HG03066 (cell line): ENCODE measurements at regions not wholly inside any gene's neighbourhood (a gene's known extent, or its start where the extent isn't known, plus 50 kb on each side); places are given as distances from the start of the nearest gene placed in this dataset.

Experiments used
- ATAC-seq: cut with Tn5 transposase; IDR thresholded peaks from one replicate; pipeline ENCODE4 v1.9.1; 2021; ENCODE audit warnings: low read depth; ENCODE audit not compliant: unreplicated experiment

DNA sequence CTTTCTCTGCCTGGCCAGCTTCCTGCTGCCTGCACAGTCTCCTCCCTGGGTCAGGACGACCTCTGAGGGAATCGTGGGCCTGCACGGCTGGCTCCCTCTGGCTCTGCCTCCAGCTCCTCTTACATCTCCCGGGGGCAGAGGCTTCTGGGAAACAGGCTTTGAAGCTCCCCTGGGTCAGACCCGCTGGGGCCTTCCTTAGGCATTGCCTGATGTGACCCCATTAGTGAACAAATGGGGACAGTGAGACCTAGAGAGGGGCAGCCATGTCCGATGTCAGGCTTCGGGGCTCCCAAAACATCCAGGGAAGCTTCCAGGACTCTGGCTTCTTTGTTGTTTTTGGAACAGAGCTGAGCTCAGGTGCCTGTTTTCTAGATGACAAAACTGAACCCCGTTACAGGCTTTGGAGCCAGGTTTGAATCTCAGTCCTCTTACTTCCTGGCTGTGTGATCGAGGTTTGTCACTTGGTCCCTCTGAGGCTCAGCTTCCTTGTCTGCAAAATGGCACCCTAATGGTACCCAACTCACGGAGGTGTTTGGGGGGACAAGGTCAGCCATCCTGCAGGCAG is 94.3 kb downstream of the CEBPB start:
- ATAC-seq, result no peak

DNA sequence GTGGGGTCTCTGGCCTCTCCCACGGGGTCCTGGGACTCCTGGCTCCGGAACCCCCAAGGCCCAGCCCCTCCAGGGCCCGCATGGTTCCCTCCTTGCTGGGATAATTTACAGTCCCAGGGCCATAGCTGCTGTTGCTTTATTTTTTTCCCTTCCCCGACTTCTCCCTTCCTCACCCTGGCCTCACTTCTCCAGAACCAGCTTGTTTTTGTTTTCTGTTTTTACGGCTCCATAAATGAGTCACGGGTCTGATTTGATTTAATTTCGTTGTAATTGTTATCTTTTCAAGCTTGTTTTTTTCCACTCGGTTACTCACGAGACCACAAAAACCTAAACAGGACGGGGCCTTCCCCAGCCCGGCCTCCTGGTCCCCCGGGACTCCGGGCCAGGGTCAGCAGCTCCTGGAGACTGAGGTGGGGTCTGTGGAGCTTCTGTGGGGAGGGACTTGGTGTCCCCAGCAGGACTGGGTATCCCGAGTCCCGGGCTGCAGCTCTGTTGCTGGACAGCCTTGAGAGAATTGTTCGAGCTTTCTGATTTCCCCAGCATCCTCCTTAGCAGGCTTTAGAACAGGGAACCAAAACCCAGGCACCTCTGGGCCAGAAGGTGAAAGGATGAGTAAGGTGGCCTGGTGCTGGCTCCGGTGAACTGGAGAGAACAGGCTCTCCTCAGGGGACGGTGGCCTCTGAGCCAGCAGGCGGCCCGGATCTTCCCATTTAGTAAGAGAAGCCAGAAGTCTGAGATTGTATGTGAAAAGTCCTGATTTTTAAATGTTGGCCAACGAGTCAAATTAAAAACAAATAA is 94.9 kb downstream of the CEBPB start:
- no peak for ATAC-seq

DNA sequence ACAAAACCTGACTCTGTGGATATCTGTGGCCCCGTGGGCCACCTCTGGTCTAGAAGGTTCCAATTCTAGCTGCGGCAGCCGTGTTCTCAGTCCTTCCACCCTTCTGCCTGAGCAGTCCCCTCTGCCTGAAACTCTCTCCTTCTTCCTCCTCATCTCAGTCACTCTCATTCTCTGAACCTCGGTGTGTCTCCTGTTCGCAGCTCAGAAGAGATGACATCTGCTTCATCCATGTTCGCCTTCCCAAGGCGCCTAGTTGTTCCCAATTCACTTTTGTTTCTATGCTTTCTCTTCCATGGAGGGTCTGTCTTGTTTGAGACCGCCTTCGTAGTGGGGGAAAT is 95.5 kb downstream of the CEBPB start:
- ATAC-seq, result no peak

- ATAC-seq, result no peak
Observed at GRCh38 chr20:50286609-50287008, 96.0 kb downstream of the CEBPB start.

DNA sequence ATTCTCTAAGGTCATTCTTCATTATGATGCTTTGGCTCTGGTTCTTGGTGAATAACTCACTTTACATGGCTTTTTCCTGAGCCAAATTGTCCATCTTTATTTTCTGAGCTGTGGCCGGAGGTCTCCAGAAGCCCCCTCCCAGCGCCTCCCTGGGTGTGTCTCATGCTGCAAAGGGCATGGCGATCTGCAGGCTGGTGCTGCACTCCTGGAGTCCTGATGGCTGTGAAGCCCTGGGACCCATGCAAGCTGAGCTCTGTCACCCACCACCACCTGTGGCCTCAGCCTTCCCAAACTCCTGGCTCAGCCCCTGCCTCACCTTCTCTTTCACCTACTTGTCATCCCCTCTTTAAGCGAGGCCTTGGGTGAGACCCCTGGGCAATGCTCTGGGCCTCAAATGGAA is 96.9 kb downstream of the CEBPB start:
- no peak for ATAC-seq

GRCh38 chr20:50288128-50288623 is 97.5 kb downstream of the CEBPB start:
- no peak for ATAC-seq

- no peak for ATAC-seq
Observed at GRCh38 chr20:50289581-50289980, 99.0 kb downstream of the CEBPB start.

- no peak for ATAC-seq
Observed at GRCh38 chr20:50290112-50290511, 99.5 kb downstream of the CEBPB start.

GRCh38 chr20:50290808-50291207 is 100.2 kb downstream of the CEBPB start:
- no peak for ATAC-seq

- ATAC-seq, result no peak
Observed at GRCh38 chr20:50291254-50292078, 100.8 kb downstream of the CEBPB start.

GRCh38 chr20:50292079-50292590 is 101.5 kb downstream of the CEBPB start:
- ATAC-seq, result no peak

- ATAC-seq, result no peak
Observed at GRCh38 chr20:50292591-50293283, 102.1 kb downstream of the CEBPB start.

DNA sequence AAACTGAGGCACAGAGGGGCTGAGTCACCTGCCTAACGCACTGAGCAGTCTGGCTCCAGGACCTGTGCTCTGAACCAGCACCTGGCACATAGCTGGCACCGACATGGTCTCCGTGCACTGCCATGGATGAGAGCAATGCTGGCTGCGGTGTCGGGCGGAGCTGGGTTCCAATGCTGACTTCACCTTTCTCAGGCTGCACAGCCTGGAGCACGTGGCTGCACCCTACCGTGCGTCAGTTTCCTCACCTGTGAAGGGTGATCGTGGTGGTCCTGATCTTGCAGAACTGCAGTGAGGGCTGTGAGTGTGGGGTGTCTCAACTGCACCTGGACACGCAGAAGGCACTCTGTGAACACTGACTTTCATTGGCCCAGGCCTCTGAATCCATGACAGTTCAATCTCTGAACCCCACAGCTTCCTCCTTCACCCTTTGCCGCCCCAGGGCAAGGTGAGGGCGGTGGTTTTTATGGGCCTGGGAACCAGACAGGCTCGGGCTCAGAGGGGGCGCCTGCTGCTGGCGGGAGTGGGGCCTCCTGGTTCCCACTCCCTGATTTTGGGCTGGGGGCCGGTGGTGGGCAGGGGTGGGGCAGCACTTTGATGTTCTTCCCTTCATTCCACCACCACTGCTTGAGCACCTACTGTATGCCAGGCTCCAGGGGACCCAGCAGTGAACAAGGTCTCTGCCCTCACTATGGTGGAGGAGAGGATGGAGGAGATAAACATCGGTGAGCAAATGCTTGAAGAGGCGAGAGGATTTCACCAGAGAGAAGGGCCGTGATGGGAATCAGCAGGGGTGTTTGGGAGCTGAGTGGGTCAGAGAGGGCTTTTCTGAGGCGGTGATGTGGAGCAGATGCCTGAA is 102.9 kb downstream of the CEBPB start:
- ATAC-seq, result no peak

- no peak for ATAC-seq
Observed at GRCh38 chr20:50294164-50295088, 103.8 kb downstream of the CEBPB start.

DNA sequence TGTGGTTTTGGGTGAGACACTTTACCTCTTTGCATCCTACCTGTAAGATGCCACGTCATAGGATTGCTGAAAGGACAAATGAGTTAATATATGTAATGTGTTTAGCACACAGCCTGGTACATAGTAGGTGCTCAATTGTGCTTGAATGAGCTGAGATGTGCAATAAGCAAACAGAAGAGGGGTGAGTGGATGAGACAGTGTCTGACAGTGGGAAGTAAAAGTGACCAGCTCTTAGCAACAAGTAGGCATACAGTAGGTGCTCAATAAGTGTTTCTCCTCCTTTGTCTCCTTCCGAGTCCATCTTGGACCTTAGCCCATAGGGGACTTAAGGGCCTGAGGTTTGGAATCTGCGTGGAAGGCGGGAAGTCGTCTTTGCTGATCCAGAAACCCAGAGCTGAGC is 104.7 kb downstream of the CEBPB start:
- ATAC-seq, result no peak

DNA sequence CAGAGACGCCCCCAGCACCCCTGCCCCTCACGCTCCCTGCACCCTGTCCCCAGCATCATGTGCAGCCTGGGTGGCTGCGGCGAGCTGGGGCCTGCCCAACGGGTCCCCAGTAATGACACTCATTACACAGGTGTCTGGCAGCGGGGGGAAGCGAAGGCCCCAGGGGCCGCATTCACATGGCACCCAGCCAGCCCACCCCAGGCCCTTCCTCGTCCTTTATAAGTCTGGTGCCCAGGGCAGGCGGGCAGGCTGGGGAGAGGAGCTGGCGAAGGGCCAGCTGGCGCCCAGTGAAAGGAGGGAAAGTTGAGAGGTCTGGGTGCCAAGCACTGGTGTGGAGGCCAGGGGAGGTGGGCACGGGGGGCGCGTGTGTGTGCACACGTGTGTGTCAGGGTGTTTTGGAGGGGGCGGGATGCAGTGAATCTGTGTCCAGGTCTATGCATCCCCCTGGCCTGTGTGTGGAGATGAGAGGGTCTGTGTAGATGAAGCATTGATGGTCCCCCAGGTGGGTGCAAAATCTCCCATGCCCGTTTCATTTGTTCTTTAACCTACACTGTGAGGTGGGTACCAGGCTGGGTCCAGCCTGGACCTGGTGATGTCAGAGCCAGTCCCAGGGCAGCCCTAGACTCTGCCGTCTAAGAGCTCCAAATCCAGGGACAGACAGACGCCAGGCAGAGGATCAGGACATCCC is 105.3 kb downstream of the CEBPB start:
- ATAC-seq, result no peak

DNA sequence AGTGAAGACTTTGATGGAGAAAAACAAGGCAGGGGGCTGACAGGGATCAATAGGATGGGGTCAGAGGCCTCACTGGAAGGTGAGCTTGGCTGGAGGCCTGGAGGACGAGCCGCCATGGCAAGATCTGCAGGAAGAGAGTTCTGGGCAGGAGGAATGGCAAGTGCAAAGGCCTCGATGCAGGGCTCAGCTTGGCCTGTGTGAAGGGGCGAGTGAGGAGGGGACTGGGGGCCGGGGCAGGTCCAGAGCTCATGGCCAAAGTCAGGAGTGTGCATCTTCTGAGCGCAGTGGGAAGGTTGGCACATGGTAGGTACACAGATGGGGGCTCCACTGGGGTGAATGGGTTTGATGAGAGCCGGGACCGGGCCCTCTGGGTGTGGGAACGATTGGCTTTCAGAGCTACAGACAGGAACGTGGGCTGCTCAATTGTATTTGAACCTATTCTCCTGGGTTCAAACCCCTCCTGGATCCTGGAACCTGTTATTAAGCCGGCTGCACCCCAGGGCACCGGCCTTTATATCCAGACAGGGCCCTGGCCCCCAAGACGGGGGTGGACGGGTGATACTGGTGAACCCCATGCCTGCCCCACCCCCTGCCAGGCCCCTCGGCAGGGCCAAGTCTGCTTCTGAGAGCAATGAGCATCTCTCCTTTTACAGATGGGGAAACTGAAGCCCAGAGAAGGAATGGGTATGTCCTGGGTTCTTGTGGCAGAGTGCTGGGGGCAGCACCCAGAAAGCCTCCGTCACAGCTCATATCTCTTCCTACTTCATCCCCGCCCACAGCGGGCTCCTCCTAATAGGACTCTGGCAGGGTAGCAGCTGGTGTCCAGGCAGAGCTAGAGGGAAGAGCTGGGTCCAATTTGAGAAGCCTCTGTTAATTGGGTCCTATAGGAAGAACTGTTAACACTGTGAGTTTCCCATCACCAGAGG is 106.1 kb downstream of the CEBPB start:
- ATAC-seq, result no peak
